HG03571 (cell line): ENCODE measurements at regions not wholly inside any gene's neighbourhood (a gene's known extent, or its start where the extent isn't known, plus 50 kb on each side); places are given as distances from the start of the nearest gene placed in this dataset.
"Not testable (repeated sequence)": the region's sequence is repeated elsewhere in the genome, so short reads cannot be mapped to it uniquely, and the experiment has no call there.

Experiments used
- ATAC-seq: cut with Tn5 transposase; IDR thresholded peaks from one replicate; pipeline ENCODE4 v1.9.1; 2021; ENCODE audit not compliant: unreplicated experiment

GRCh38 chr22:48782811-48783511, 1044.7 kb downstream of the BRD1 start:
- ATAC-seq, result no peak

- ATAC-seq, result no peak
Measured at GRCh38 chr22:48782326-48782725, 1045.3 kb downstream of the BRD1 start.

- ATAC-seq, result no peak
Measured at GRCh38 chr22:48781868-48782267, 1045.8 kb downstream of the BRD1 start.

- no peak for ATAC-seq
Measured at GRCh38 chr22:48781391-48781790, 1046.3 kb downstream of the BRD1 start.

GRCh38 chr22:48780597-48781277, 1046.9 kb downstream of the BRD1 start:
- ATAC-seq, result no peak

- ATAC-seq, result no peak
Measured at GRCh38 chr22:48779661-48780596, 1047.7 kb downstream of the BRD1 start.

- no peak for ATAC-seq
Measured at GRCh38 chr22:48779211-48779643, 1048.4 kb downstream of the BRD1 start.

GRCh38 chr22:48778308-48779195, 1049.1 kb downstream of the BRD1 start:
- no peak for ATAC-seq

- no peak for ATAC-seq
Measured at GRCh38 chr22:48772286-48772907, 1055.3 kb downstream of the BRD1 start.

- ATAC-seq, result no peak
Measured at GRCh38 chr22:48765595-48765994, 1062.1 kb downstream of the BRD1 start.

GRCh38 chr22:48761546-48761945, 1066.1 kb downstream of the BRD1 start:
- ATAC-seq, result no peak

- ATAC-seq, result no peak
Measured at GRCh38 chr22:48760481-48761390, 1066.9 kb downstream of the BRD1 start.

- no peak for ATAC-seq
Measured at GRCh38 chr22:48758881-48759875, 1068.5 kb downstream of the BRD1 start.

GRCh38 chr22:48757985-48758561, 1069.6 kb downstream of the BRD1 start:
- ATAC-seq, result no peak

GRCh38 chr22:48757581-48757980, 1070.1 kb downstream of the BRD1 start:
- ATAC-seq, result no peak

- not testable (repeated sequence) for ATAC-seq
Measured at GRCh38 chr22:48757135-48757534, 1070.5 kb downstream of the BRD1 start.
